HG02610 (cell line): ENCODE measurements at regions not wholly inside any gene's neighbourhood (a gene's known extent, or its start where the extent isn't known, plus 50 kb on each side); places are given as distances from the start of the nearest gene placed in this dataset.
"Not testable (repeated sequence)": the region's sequence is repeated elsewhere in the genome, so short reads cannot be mapped to it uniquely, and the experiment has no call there.

Experiments used
- ATAC-seq: cut with Tn5 transposase; IDR thresholded peaks from one replicate; pipeline ENCODE4 v1.9.1; 2021; ENCODE audit warnings: mild to moderate bottlenecking, moderate library complexity; ENCODE audit not compliant: unreplicated experiment

DNA sequence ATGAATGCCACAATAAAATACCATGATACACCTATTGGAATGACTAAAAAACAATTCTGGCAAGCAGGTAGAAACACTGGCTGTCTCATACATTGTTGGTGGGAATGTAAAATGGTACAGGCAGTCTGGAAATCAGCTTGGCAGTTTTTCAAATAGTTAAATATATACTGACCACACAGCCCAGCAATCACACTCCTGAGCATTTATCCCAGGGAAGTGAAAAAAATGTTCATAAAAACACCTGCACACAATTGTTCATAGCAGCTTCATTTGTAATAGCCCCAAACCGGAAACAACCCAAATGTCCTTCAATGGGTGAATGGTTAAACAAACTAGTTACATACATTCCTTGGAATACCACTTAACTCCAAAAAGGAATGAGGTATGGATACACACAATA, 137.2 kb downstream of the TFCP2L1 start:
- ATAC-seq = no peak

DNA sequence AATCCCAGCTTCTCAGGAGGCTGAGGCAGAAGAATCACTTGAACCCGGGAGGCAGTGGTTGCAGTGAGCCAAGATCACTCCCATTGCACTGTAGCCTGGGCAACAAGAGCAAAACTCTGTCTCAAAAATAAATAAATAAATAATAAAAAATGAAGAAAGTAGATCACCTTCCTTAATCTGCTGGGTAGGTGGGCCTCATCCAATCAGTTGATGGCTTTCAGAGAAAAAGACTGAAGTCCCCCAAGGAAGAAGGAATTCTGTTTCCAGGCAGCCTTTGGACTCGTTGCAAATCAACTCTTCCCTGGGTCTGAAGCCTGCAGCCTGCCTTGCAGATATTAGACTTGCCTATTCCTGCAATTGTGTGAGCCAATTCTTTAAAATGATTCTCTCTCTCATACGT, 136.5 kb downstream of the TFCP2L1 start:
- ATAC-seq = no peak

DNA sequence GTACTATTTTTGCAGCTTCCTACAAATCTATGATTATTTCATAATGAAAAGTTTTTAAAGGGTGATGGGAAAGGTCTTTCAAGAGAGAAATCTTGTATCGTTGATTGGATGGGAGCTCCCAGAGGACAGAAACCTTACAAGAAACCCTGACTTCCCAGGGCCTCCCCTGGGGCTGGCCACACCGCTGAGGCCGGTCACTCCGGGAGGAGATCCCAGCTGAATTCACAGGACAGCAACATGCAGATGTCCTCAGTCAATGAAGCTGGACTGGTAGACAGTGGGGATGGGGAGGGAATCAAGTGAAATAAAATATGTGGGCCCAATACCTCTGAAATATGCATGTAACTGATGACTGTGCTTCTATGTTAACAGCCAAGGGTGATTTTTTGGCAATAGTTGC, 135.6 kb downstream of the TFCP2L1 start:
- no peak for ATAC-seq

DNA sequence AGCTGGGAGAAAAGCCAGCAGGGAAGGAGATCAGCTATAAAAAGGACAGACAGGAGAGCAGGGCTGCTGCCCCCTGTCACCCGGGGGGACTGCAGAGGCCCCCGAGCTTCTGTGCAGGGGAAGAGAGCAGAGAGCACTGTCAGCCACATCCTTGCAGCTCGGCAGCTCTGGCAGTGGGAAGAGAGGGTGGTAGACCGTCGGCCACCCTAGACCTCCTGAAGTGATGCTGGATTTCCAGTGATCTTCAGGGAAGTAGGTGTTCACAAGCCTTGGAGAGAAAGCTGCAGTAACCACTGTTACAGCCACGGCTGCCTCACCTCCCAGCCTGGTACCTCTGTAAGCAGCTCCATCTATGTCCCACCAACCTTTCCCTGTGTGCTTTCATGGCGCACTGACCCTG, 134.9 kb downstream of the TFCP2L1 start:
- no peak for ATAC-seq

DNA sequence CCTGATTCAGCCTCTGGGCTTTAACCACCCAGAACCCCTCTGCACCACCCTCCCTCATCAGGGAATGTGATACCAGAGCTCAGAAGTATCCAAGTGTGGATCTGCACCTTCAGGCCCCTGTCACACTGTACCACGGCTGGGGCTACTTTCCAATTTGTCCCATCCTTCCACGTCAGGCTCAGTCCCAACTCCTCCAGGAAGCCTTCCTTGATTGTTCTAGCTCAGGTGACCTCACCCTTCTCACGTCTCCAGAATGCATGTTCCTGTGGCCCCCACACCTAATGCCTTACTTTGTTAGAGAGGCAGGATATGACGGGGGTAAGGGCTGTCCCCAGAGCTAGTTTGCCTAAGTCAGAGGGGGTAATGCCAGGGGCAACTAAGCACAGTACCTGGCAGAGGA, 134.3 kb downstream of the TFCP2L1 start:
- ATAC-seq = no peak

DNA sequence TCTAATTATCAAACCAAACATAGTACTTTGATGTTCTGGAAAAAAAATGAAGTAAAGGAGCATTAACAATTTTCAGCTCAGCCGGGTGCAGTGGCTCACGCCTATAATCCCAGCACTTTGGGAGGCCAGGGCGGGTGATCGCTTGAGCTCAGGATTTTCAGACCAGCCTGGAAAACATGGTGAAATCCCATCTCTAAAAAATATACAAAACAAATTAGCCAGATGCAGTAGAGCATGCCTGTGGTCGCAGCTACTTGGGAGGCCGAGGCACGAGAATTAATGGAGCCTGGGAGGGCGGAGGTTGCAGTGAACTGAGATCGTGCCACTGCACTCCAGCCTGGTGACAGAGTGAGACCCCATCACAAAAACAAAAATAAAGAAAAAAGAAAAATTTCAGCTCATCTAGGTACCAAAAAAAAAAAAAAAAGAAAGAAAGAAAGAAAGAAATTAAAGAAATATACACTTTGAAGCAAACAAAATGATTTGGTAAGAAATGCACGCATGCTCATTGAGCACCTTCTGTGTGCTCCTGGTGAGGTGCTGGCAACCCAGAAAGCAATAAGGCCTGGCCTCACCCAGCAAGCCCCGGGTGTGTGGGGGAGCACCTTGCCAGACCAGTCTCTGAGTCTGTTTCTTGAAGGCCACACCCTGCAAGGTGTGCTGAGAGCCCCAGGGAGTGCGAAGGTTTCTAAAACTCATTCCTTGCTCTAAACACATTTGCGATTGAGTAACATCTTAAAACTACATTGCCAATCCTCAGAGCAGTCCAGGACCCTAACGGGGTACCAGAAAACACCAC, 133.5 kb downstream of the TFCP2L1 start:
- no peak for ATAC-seq

DNA sequence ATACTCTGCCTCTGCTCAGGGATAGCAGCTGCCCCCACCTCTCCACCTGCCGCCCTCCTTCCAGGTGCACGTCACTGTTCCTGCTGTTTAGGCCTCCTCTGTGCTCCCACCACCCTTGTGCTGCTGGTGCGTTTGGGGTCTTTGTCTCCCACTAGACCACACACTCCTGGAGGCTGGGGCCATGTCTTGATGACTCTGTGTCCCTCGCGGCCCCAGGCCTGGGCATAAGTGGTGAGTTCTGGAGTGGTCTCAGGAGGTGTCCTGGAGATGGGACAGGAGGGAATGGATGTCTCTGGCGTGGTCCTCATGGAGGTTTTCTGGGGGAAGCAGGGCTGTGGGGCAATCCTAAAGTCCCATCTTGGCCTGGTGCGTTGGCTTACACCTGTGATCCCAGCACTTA, 132.1 kb downstream of the TFCP2L1 start:
- ATAC-seq = no peak

DNA sequence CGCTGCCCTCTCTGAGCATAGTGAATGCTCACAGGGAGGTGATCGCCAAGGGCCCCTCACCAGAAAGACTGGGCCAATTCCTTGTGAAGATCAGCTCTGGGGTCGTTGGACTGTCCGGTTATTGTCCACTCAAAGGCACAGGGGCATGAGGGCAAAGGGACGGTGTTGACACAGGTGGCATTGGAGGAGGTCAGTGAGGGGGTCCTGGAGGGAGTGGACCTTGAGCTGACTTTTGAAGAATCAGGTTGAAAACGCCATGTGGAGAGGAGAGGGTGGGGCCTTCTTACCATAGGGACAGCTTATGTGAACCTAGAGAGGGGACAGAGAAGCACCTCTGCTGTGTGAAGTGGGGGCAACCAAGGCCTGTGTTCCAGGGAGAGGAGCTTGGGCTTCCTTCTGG, 131.5 kb downstream of the TFCP2L1 start:
- no peak for ATAC-seq

DNA sequence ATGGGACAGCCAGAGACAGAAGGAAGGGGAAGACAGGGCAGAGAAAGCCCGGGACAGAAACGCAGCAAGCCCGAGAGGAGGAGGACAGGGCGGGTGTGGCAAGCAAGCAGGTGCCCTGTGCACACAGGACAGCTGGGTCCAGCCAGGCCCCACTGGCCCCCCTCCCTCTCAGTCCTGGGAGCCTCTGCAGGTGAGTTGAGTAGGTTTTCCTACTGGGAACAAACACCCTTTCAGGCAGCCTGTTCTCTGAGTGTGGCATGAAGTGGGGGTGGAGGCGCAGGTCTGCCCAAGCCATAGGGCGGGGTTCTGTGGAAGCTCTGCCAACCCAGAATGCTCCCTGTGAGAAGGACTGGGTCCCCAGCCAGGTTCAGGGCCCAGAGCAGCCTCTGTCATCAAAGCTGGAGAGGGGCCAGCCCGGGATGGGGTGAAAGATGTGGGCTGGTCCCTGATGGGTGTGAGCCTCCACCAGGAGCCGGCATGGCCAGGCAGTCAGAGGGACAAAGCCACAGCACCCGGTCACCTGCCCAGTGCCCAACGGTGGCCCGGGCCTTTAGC, 129.4 kb downstream of the TFCP2L1 start:
- no peak for ATAC-seq

DNA sequence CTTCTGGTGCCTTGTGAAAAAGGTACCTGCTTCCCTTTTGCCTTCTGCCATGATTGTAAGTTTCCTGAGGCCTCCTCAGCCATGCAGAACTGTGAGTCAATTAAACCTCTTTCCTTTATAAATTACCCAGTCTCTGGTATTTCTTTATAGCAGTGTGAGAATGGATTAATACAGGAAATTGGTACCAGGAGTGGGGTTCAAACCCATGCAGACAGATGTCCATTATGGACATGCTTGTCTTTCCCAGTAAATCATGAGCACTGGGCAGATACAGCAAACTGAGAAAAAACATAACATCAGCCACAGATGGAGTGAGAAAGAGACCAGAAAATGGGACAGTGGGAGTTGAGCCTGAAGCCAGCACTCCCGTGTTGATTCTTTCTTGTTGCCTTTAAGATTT, 127.5 kb downstream of the TFCP2L1 start:
- ATAC-seq = not testable (repeated sequence)

DNA sequence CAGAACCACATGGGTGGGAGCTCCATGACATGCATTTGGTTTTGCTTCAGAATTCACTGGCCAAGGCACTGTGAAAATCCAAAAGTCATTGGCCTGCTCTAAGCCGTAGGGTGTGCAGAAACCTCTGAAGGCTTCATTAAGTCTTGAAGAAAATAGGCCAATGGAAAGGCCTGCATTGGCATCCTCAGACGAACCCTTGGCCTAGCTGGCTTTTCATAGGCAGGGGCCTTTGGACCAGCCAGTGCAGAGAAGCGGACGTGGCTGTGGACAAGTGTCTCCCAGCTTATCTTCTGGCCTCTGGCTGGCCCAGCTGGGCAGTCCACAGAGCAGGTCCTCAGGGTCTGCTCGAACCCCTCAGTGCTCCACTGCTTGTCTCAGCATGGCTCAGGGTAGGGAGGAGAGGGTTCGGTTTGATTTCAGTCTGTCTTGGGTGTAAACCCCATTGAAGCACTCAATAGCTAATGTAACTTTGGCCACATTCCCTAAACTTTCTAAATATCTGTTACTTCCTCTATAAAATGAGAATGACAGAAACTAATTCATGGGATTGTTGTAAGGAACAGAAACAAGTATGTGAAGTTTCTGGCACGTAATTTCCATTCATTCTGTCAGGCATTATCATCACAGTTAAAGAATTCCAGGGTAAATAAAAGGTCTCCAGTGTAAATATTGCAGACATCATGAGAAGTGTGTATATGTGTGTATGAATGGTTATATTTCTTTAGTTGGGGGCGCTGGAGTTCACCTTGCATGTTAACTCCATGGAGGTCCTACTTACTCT, 125.5 kb downstream of the TFCP2L1 start:
- ATAC-seq = no peak

DNA sequence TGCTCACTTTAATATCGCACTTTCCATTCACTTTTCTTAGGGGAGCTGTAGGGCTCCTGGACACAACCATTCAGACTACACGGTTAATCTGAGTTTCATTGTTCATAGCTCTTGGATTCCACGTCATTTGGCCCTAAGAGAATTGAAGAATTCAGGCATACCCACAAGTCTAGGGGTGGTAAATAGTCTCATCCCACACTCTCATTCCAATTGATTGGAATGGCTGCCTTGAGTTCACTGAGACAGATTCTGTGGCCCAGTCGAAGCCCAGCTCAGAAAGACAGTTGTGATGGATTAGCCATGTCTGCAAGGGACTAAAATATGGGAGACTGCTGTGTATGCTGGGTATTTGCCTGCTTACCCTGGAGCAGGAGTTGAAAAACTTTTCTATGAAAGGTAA, 124.6 kb downstream of the TFCP2L1 start:
- ATAC-seq = no peak

DNA sequence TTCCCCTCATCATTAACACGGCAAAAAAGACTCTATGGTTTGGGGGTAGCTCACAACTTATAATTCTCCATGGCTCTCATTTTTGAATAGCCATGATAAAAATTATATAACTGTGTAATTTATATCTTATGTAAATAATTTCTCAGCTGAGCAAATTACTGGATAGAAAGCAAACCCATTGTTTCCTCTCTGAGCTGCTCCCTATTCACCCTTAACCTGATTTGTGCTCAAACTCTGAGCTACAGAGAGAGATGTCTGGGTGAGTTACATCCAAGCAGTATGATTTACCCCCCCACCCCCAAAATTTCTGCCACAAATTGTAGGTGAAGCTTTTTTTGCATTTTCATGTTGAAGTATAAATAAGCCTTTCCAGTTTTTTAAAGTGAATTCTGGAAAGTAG, 123.7 kb downstream of the TFCP2L1 start:
- ATAC-seq = no peak

DNA sequence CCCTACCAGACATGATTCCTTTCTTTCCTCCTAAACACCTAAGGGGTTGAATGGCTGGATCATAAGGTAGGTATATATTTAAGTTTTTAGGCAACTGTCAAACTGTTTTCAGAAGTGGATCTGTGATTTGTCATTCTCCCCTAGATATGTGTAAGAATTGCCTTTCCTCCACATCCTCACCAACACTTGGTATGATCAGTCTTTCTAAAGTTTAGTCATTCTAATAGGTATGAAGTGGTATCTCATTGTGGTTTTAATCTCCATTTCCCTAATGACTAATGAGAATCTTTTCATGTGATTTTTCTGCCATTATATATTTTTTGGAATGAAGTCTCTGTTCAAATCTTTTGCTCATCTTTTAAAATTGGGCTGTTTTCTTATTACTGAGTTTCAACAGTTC, 122.1 kb downstream of the TFCP2L1 start:
- ATAC-seq = no peak

DNA sequence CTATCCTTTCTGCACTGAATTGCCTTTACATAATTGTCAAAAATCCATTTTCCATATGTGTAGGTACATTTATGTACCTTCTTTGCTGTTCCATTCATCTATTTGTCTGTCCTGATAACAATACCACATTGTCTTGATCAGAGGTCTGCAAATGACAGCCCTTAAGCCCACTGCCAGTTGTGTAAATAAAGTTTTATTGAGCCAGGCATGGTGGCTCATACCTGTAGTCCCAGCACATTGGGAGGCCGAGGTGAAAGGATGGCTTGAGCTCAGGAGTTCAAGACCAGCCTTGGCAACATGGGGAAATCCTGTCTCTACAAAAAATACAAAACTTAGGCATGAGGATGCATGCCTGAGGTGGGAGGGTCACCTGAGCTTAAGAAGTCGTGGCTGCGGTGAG, 121.0 kb downstream of the TFCP2L1 start:
- no peak for ATAC-seq

DNA sequence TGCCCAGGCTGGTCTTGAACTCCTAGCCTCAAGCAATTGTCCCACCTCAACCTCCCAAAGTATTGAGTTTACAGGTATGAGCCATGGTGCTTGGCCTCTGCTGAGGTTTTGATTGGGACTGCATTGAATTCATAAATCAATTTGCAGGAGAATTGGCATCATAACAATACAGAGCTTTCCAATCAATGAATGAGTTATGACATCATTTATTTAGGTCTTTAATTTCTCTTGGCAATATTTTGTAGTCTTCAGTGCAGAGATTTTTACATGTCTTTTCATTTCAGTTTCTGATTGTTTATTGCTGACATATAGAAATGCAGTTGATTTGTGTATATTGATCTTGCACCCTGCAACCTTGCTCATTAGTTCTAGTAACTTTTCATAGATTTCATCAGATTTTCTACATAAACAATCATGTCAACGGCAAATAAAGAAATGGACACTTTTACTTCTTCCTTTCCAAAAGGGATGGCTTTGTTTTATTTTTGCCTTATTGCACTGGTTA, 119.9 kb downstream of the TFCP2L1 start:
- no peak for ATAC-seq
